ENCODE measurements at regions not wholly inside any gene's neighbourhood (a gene's known extent, or its start where the extent isn't known, plus 50 kb on each side); places are given as distances from the start of the nearest gene placed in this dataset.
"Not testable (repeated sequence)": the region's sequence is repeated elsewhere in the genome, so short reads cannot be mapped to it uniquely, and the experiment has no call there.

GRCh38 chr11:13152736-13153541, 124.7 kb upstream of the BMAL1 start:
- intact Hi-C loops (cut with DNase I, micrococcal nuclease) = no loop called here
- no peak for DNase-seq
- ATAC-seq = peak; percentile 65

DNA sequence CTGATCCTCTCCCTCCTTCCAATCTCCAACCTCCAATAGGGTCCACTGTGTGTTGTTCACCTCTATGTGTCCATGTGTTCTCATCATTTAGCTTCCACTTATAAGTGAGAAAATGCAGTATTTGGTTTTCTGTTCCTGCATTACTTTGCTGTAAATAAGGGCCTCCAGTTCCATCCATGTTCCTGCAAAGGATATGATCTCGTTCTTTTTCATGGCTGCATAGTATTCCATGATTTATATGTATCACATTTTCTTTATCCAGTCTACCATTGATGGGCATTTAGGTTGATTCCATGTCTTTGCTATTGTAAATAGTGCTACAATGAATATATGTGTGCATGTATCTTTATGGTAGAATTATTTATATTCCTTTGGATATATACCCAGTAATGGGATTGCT, 123.2 kb upstream of the BMAL1 start:
- intact Hi-C loops (cut with DNase I, micrococcal nuclease); ATAC-seq; DNase-seq: not testable (repeated sequence)

DNA sequence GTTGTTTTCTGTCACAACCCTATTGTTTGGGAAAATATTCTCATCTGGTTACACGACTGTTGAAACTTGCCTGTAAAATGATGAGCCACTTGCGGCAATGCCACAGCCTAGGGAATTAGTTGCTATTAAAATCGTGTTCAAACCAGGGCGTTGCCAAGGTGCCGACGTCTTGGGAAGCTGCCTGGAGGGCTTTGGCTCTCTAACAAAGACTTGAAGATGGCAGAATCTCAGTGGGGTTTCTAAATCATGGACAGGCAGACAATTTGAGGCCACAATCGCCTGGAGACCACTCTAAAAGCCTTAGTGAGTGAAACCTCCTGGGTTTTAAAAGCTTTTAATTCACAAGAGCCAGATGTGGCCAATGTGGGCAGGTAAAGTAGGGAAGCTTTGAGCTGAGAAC, 117.2 kb upstream of the BMAL1 start:
- intact Hi-C loops (cut with DNase I, micrococcal nuclease) = no loop called here
- ATAC-seq = no peak

DNA sequence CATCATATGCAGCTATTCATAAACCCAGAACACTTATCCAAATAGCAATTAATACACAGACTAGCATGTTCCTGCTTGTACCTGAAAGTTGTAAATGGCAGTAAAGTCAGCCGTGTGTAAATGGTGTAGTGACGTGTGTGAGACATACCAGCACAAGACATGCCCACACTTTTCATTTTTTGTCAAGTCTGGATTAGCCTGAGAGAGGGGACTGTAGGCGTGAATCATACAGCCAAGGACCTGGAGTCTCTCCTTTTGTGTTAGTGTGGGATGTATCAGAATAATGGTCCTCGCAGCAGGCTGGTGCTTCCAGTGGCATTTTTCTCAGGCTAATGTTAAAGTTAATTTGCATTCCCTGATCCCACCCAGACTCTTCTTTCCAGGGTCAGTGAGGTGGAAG, 116.8 kb upstream of the BMAL1 start:
- DNase-seq = no peak
- no peak for ATAC-seq
- intact Hi-C loops (cut with DNase I, micrococcal nuclease) = no loop called here

More for the DNA sequence above, 117.2 kb upstream of the BMAL1 start:
- DNase-seq = no peak

- no peak for ATAC-seq
- intact Hi-C loops (cut with DNase I, micrococcal nuclease) = no loop called here
Observed at GRCh38 chr11:13163158-13163557, 114.4 kb upstream of the BMAL1 start.

DNA sequence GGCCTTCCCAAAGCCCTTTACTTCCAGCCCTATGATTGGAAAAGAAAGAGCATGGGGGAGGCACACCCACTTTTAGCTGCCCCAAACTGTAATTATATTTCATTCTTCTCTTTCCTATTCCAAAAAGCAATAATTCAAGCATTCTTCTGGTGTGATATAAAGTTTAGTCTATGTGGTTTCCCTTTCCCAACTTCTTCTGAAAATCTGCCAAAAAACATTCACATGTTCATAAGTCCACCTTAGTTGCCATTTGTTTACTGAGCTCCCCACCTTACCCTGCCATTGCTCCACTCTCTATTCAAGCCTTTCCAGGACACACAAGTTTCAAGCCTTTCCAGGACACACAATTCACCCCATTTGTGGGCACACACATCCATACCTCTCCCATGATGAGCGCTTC, 111.6 kb upstream of the BMAL1 start:
- intact Hi-C loops (cut with DNase I, micrococcal nuclease) = no loop called here
- ATAC-seq (no peak), DNase-seq (no peak)

More at GRCh38 chr11:13163158-13163557, 114.4 kb upstream of the BMAL1 start:
- DNase-seq = no peak

- intact Hi-C loops (cut with DNase I, micrococcal nuclease) = no loop called here
- ATAC-seq = peak; percentile 40
- DNase-seq = no peak
Observed at GRCh38 chr11:13168271-13168670, 109.3 kb upstream of the BMAL1 start.

GRCh38 chr11:13169709-13170108, 107.9 kb upstream of the BMAL1 start:
- ATAC-seq (no peak), DNase-seq (no peak)

GRCh38 chr11:13174090-13174489, 103.5 kb upstream of the BMAL1 start:
- no peak for ATAC-seq
- intact Hi-C loops (cut with DNase I, micrococcal nuclease) = no loop called here
- DNase-seq = no peak

More at GRCh38 chr11:13169709-13170108, 107.9 kb upstream of the BMAL1 start:
- intact Hi-C loops (cut with DNase I, micrococcal nuclease) = no loop called here

GRCh38 chr11:13183094-13183825, 94.3 kb upstream of the BMAL1 start:
- no peak for DNase-seq
- intact Hi-C loops (cut with DNase I, micrococcal nuclease) = loop anchor here in 1 of 2 donors (10.0 kb wide), 1 partner anchor 218 kb away; no protein-coding TSS in a partner anchor

DNA sequence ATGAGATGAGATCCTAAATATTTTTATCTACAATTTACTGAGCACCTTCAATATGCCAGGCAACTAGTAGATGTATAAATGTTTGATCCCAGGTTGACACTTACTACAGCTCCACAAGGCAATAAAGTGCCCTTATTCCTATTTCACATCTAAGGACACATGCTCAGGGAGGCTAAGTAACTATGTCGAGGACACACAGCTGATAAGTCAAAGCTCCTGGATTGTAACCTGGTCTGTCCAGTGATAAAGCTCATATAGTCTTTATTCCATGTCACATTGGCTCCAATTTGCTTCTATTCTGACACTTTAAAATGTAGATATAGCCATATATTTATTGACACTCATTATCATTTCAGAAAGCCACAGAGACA, 93.8 kb upstream of the BMAL1 start:
- intact Hi-C loops (cut with DNase I, micrococcal nuclease) = loop anchor here in 1 of 2 donors (10.0 kb wide), 1 partner anchor 219 kb away; no protein-coding TSS in a partner anchor
- DNase-seq = no peak
- ATAC-seq = no peak

More at GRCh38 chr11:13183094-13183825, 94.3 kb upstream of the BMAL1 start:
- peak; percentile 58 for ATAC-seq

- DNase-seq = no peak
- intact Hi-C loops (cut with DNase I, micrococcal nuclease) = loop anchor here in 1 of 2 donors (10.0 kb wide), 1 partner anchor 220 kb away; no protein-coding TSS in a partner anchor
- ATAC-seq = no peak
Observed at GRCh38 chr11:13184295-13184794, 93.2 kb upstream of the BMAL1 start.

- DNase-seq (no peak), ATAC-seq (no peak)
- intact Hi-C loops (cut with DNase I, micrococcal nuclease) = loop anchor here in 1 of 2 donors (10.0 kb wide), 1 partner anchor 223 kb away; no protein-coding TSS in a partner anchor
Observed at GRCh38 chr11:13188179-13188578, 89.4 kb upstream of the BMAL1 start.

DNA sequence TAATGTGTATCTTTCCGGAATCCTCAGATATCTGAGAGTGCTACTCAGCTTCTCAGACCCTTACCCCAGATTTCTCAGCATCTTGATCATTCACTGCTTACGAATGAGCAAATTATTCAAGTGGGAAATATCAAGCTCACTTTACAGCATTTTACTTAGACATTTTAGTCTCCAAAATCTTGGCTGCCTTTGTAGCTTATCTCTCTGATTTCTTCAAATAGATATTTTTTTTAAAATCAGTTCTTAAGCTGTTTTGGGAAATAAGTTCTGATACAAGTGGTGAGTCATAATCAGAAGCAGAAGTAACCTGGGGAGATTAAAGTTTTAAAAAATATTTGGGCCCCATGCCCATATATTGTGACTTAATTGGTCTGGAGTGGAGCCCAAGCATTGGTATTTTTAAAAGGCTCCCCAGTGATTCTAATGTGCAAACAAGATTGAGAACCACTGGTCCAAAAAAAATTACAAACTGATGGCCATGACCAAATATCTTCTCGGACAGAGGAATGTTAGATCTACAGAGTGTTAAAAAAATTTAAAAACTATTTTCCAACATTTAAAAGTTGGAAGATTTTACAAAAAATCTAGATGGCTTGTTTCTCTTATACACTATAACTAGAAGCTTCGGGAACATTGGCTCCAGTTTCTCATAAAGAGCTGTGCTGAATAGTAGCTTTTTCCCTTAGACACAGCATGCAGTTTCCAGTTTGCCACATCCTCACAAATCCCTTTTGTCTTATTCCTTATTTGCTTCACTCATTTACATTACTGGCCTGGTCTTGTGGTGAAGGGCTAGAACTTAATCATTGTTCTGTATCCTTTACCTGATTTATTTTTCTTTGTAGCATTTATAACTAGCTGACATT, 87.8 kb upstream of the BMAL1 start:
- intact Hi-C loops (cut with DNase I, micrococcal nuclease) = loop anchor here in 1 of 2 donors (10.0 kb wide), 1 partner anchor 225 kb away; no protein-coding TSS in a partner anchor
- ATAC-seq = no peak
- DNase-seq = no peak

GRCh38 chr11:13193613-13194012, 84.0 kb upstream of the BMAL1 start:
- intact Hi-C loops (cut with DNase I, micrococcal nuclease) = no loop called here
- ATAC-seq (no peak), DNase-seq (no peak)

GRCh38 chr11:13197374-13197773, 80.2 kb upstream of the BMAL1 start:
- ATAC-seq; intact Hi-C loops (cut with DNase I, micrococcal nuclease); DNase-seq: not testable (repeated sequence)

GRCh38 chr11:13205486-13205885, 72.1 kb upstream of the BMAL1 start:
- no peak for DNase-seq
- intact Hi-C loops (cut with DNase I, micrococcal nuclease) = no loop called here

GRCh38 chr11:13206086-13206640, 71.4 kb upstream of the BMAL1 start:
- DNase-seq (no peak), ATAC-seq (no peak)
- intact Hi-C loops (cut with DNase I, micrococcal nuclease) = no loop called here

More at GRCh38 chr11:13205486-13205885, 72.1 kb upstream of the BMAL1 start:
- ATAC-seq = no peak
